K562 (cell line): ENCODE measurements at regions not wholly inside any gene's neighbourhood (a gene's known extent, or its start where the extent isn't known, plus 50 kb on each side); places are given as distances from the start of the nearest gene placed in this dataset.

ENCODE experiments used
- ATAC-seq: fragments of 200-7000 bp; cut with Tn5 transposase; 3 replicates; pipeline ENCODE4 v1.9.1; 2020; ENCODE audit warnings: moderate library complexity
- BruUV-seq: library from RNA; stranded (reverse); fragments of 400-500 nt; replicated peaks from 2 replicates; lab custom pipeline; 2021; lab: Mats Ljungman, UMichigan
- CTCF ChIA-PET: fragments of 300-600 bp; formaldehyde crosslinking; extraction: SDS; loops from one replicate; lab custom pipeline; 2021; ENCODE audit warnings: low intra/inter-chr PET ratio; lab: Yijun Ruan, JAX
- POLR2A ChIA-PET: fragments of 300-600, 350-650 bp; sonication (Branson Sonifier 250); formaldehyde crosslinking; extraction: SDS; loops from one replicate; lab custom pipeline; 2021; ENCODE audit warnings: antibody characterized with exemption, inconsistent platforms; lab: Yijun Ruan, JAX
- DNase-seq, 4 experiments: peaks; one replicate each; pipeline versions ENCODE4 v3.0.0 to v3.0.0-alpha.2; 2011 to 2018; ENCODE audit warnings: low spot score in 3 of 4, mixed read lengths in 3 of 4; ENCODE audit errors: extremely low read depth in 1 of 4
- FAIRE-seq: peaks from 2 replicates; lab custom pipeline; 2011; peaks lifted over from hg19 to GRCh38; lab: Jason Lieb, UNC
- H2AFZ ChIP-seq: 2 replicates; pipeline ENCODE4 v1.6.0; 2011; ENCODE audit warnings: low read depth, low read length, control low read depth, inconsistent platforms
- H3K27ac ChIP-seq: fragments of 200-600 bp; 3 replicates; pipeline ENCODE4 v1.8.0; 2011; ENCODE audit warnings: low read depth, mild to moderate bottlenecking, control low read depth, inconsistent platforms, low read length, moderate library complexity, mixed read lengths; ENCODE audit errors: extremely low read depth
- H3K27me3 ChIP-seq, 2 experiments: fragments of 300-600 bp in 1 of 2; 2 replicates in 1 of 2; 3 replicates in 1 of 2; pipeline versions ENCODE4 v1.6.0 to v1.8.0; 2011; ENCODE audit warnings: inconsistent platforms in 2 of 2, low read length in 2 of 2, mild to moderate bottlenecking in 1 of 2, mixed read lengths in 1 of 2, moderate library complexity in 1 of 2; ENCODE audit not compliant: control insufficient read depth in 2 of 2, insufficient read depth in 2 of 2
- H3K36me3 ChIP-seq: fragments of 300-600 bp; 3 replicates; pipeline ENCODE4 v1.8.0; 2011; ENCODE audit warnings: mild to moderate bottlenecking, low read length, inconsistent platforms; ENCODE audit not compliant: control insufficient read depth, insufficient read depth
- H3K4me1 ChIP-seq, 2 experiments: fragments of 200-600 bp in 1 of 2; replicated peaks in 1 of 2; 2 replicates in 1 of 2; 3 replicates in 1 of 2; pipeline versions ENCODE4 v1.5.1 to v1.8.0; 2011; ENCODE audit warnings: inconsistent platforms in 2 of 2, low read length in 2 of 2, mild to moderate bottlenecking in 1 of 2, mixed read lengths in 1 of 2, moderate library complexity in 1 of 2; ENCODE audit not compliant: control insufficient read depth in 2 of 2, insufficient read depth in 2 of 2
- H3K4me2 ChIP-seq: 2 replicates; pipeline ENCODE4 v1.6.1; 2011; ENCODE audit warnings: low read length, control low read depth, inconsistent platforms, mixed read lengths; ENCODE audit not compliant: insufficient read depth
- H3K4me3 ChIP-seq: fragments of 200-600 bp; sonication (generic), shearing (Covaris generic); 2 replicates; pipeline ENCODE4 v1.5.1; 2016; ENCODE audit warnings: control low read depth, inconsistent platforms
- H3K79me2 ChIP-seq: fragments of 200-600 bp; 3 replicates; pipeline ENCODE4 v1.8.0; 2011; ENCODE audit warnings: low read length, inconsistent platforms; ENCODE audit not compliant: control insufficient read depth, insufficient read depth
- H3K9ac ChIP-seq, 2 experiments: 2 replicates each; pipeline versions ENCODE4 v1.6.0 to v1.6.1; 2011; ENCODE audit warnings: low read depth in 2 of 2, low read length in 2 of 2, control low read depth in 1 of 2, inconsistent platforms in 1 of 2, mild to moderate bottlenecking in 1 of 2, mixed read lengths in 1 of 2; ENCODE audit not compliant: insufficient read depth in 1 of 2
- H3K9me1 ChIP-seq: one replicate; pipeline ENCODE4 v1.6.0; 2011; ENCODE audit warnings: inconsistent platforms, mild to moderate bottlenecking, low read length, moderate library complexity; ENCODE audit not compliant: control insufficient read depth, insufficient read depth
- H3K9me3 ChIP-seq: replicated peaks from 2 replicates; pipeline ENCODE4 v1.5.1; 2011; ENCODE audit warnings: low read depth, low read length, inconsistent platforms; ENCODE audit not compliant: control insufficient read depth, insufficient read depth
- H4K20me1 ChIP-seq: replicated peaks from 2 replicates; pipeline ENCODE4 v1.6.1; 2011; ENCODE audit warnings: low read length, inconsistent platforms, mixed read lengths; ENCODE audit not compliant: control insufficient read depth, insufficient read depth
- ZNF140 ChIP-seq: fragments of 250-450 bp; sonication (Bioruptor Pico); IDR thresholded peaks from 2 replicates; pipeline ENCODE4 v1.8.0; 2021; ENCODE audit warnings: moderate library complexity, mild to moderate bottlenecking, inconsistent platforms
- ZNF592 ChIP-seq: fragments of 450-650 bp; IDR thresholded peaks from 2 replicates; pipeline ENCODE4 v1.6.1; 2017; ENCODE audit warnings: antibody characterized with exemption, mild to moderate bottlenecking
- ZNF699 ChIP-seq: fragments of 250-450 bp; sonication (Bioruptor Pico); IDR thresholded peaks from 2 replicates; pipeline ENCODE4 v1.8.0; 2021; ENCODE audit warnings: mild to moderate bottlenecking, moderate library complexity; ENCODE audit not compliant: insufficient replicate concordance
- ZZZ3 ChIP-seq: fragments of 450-650 bp; IDR thresholded peaks from 2 replicates; pipeline ENCODE4 v1.6.1; 2016; ENCODE audit warnings: antibody characterized with exemption, mild to moderate bottlenecking, moderate library complexity
- WGBS: fragments of 100-300 bp; shearing (Covaris generic); methylation state at CpG from one replicate; pipeline ENCODE4 v1.1.6; 2016; ENCODE audit warnings: low coverage, mixed read lengths; ENCODE audit not compliant: insufficient coverage; ENCODE audit errors: missing lambda C conversion rate; 5-methylcytosine and 5-hydroxymethylcytosine counted together
- in situ Hi-C: fragments of 300-500 bp; cut with MboI; formaldehyde crosslinking; loops from 4 replicates; pipeline ENCODE4 v1.15.0; 2018; ENCODE audit warnings: inconsistent platforms, mixed read lengths
- intact Hi-C: fragments of 100-400 bp; cut with micrococcal nuclease; formaldehyde crosslinking; loops from 2 replicates; pipeline ENCODE4 v1.14.2; 2022

GRCh38 chr7:95660023-95660434 lies 63.7 kb upstream of the PDK4 start:
- WGBS, result 3% methylated on average over 3 of the region's 3 CpGs
- TF ChIP-seq ZNF592 (no peak), ZZZ3 (no peak), ZNF699 (CRISPR knock-in tag) (no peak), ZNF140 (CRISPR knock-in tag) (no peak)
- TF ChIP-seq, all 486 proteins: peak for 0
- POLR2A ChIA-PET, result no interaction called here
- Histone ChIP-seq H3K27me3 (no peaks in the 10 kb centered on the region), H3K4me1 (no peaks in the 10 kb centered on the region), H3K9me1 (no peaks in the 10 kb centered on the region), H3K9me3 (no peaks in the 10 kb centered on the region; the same call in 1 of the 2 replicates), H4K20me1 (no peaks in the 10 kb centered on the region), H3K27ac (no peak overlapping the region), H3K36me3 (no peaks in the 10 kb centered on the region), H3K4me2 (no peak overlapping the region), H3K4me3 (no peak overlapping the region), H3K79me2 (no peaks in the 10 kb centered on the region), H3K9ac (no peak overlapping the region), H2AFZ (no peak overlapping the region)
- intact Hi-C loops, result no loop called here
- DNase-seq (no peak), FAIRE-seq (no peak), ATAC-seq (no peak)
- no TSS peak for BruUV-seq
- CTCF ChIA-PET, result no interaction called here
- in situ Hi-C loops, result no loop called here
